ENCODE measurements at regions not wholly inside any gene's neighbourhood (a gene's known extent, or its start where the extent isn't known, plus 50 kb on each side); places are given as distances from the start of the nearest gene placed in this dataset.

GRCh38 chr9:99567436-99567835, 254.2 kb upstream of the NR4A3 start (continued):
- TF ChIP-seq CEBPB (IDR thresholded peaks at IDR 0.05; ENCODE audit: low read depth, low read length) (no peak), USF2 (IDR thresholded peaks at IDR 0.05; ENCODE audit: low read length) (no peak)
